ENCODE measurements at regions not wholly inside any gene's neighbourhood (a gene's known extent, or its start where the extent isn't known, plus 50 kb on each side); places are given as distances from the start of the nearest gene placed in this dataset.

- Histone ChIP-seq H4K20me1 (ENCODE audit: insufficient read depth, low read length) (no peaks in the 10 kb centered on the region), H3K9ac (ENCODE audit: low read length) (no peak overlapping the region), H2AFZ (ENCODE audit: low read depth, low read length) (no peak overlapping the region), H3K79me2 (ENCODE audit: insufficient read depth, low read length) (no peaks in the 10 kb centered on the region), H3K4me1 (ENCODE audit: insufficient read depth, low read length) (no peaks in the 10 kb centered on the region), H3K9me3 (ENCODE audit: insufficient read depth, low read depth, low read length) (no peaks in the 10 kb centered on the region), H3K36me3 (ENCODE audit: insufficient read depth, low read length) (no peaks in the 10 kb centered on the region), H3K27me3 (ENCODE audit: insufficient read depth, low read length) (no peaks in the 10 kb centered on the region), H3K4me3 (ENCODE audit: insufficient read depth, low read depth, low read length) (no peak overlapping the region), H3K4me2 (ENCODE audit: low read length) (no peak overlapping the region), H3K27ac (ENCODE audit: low read depth, low read length) (no peak overlapping the region)
- Mint-ChIP-seq H3K4me3 (ENCODE audit: unreplicated experiment) (peak overlapping the region; percentile 37), H3K27ac (ENCODE audit: unreplicated experiment) (no peak overlapping the region), H3K36me3 (ENCODE audit: low read depth, unreplicated experiment) (peaks cover 2% of the 10 kb centered on the region), H3K4me1 (ENCODE audit: low read depth, unreplicated experiment) (peaks cover 19% of the 10 kb centered on the region), H3K9me3 (ENCODE audit: unreplicated experiment) (no peaks in the 10 kb centered on the region), H3K27me3 (ENCODE audit: low read depth, unreplicated experiment) (no peaks in the 10 kb centered on the region)
- no peak for TF ChIP-seq EZH2 (IDR thresholded peaks at IDR 0.05; ENCODE audit: insufficient read depth, low read length)
- DNase-seq (ENCODE audit: low read depth): no peak
- FAIRE-seq: no peak
Observed at GRCh38 chr1:116254776-116255175, 118.3 kb upstream of the ATP1A1 start.

- Mint-ChIP-seq H3K36me3 (ENCODE audit: low read depth, unreplicated experiment) (peaks cover 2% of the 10 kb centered on the region), H3K27ac (ENCODE audit: unreplicated experiment) (no peak overlapping the region), H3K4me3 (ENCODE audit: unreplicated experiment) (no peak overlapping the region), H3K4me1 (ENCODE audit: low read depth, unreplicated experiment) (peaks cover 19% of the 10 kb centered on the region), H3K27me3 (ENCODE audit: low read depth, unreplicated experiment) (no peaks in the 10 kb centered on the region), H3K9me3 (ENCODE audit: unreplicated experiment) (no peaks in the 10 kb centered on the region)
- no peak overlapping the region for H3K27ac ChIP-seq (ENCODE audit: low read depth, low read length)
- no peaks in the 10 kb centered on the region for H3K9me3 ChIP-seq (ENCODE audit: insufficient read depth, low read depth, low read length)
- no peak for FAIRE-seq
- no peaks in the 10 kb centered on the region for H3K4me1 ChIP-seq (ENCODE audit: insufficient read depth, low read length)
- H4K20me1 ChIP-seq (ENCODE audit: insufficient read depth, low read length): no peaks in the 10 kb centered on the region
- no peaks in the 10 kb centered on the region for H3K27me3 ChIP-seq (ENCODE audit: insufficient read depth, low read length)
- TF ChIP-seq, protein P1, sequence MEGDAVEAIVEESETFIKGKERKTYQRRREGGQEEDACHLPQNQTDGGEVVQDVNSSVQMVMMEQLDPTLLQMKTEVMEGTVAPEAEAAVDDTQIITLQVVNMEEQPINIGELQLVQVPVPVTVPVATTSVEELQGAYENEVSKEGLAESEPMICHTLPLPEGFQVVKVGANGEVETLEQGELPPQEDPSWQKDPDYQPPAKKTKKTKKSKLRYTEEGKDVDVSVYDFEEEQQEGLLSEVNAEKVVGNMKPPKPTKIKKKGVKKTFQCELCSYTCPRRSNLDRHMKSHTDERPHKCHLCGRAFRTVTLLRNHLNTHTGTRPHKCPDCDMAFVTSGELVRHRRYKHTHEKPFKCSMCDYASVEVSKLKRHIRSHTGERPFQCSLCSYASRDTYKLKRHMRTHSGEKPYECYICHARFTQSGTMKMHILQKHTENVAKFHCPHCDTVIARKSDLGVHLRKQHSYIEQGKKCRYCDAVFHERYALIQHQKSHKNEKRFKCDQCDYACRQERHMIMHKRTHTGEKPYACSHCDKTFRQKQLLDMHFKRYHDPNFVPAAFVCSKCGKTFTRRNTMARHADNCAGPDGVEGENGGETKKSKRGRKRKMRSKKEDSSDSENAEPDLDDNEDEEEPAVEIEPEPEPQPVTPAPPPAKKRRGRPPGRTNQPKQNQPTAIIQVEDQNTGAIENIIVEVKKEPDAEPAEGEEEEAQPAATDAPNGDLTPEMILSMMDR (IDR thresholded peaks at IDR 0.05; ENCODE audit: insufficient read depth, low read depth, low read length): no peak
- no peak overlapping the region for H3K4me2 ChIP-seq (ENCODE audit: low read length)
- no peak overlapping the region for H3K4me3 ChIP-seq (ENCODE audit: insufficient read depth, low read depth, low read length)
- DNase-seq (ENCODE audit: low read depth): no peak
- no peaks in the 10 kb centered on the region for H3K36me3 ChIP-seq (ENCODE audit: insufficient read depth, low read length)
- H3K9ac ChIP-seq (ENCODE audit: low read length): no peak overlapping the region
- no peaks in the 10 kb centered on the region for H3K79me2 ChIP-seq (ENCODE audit: insufficient read depth, low read length)
- H2AFZ ChIP-seq (ENCODE audit: low read depth, low read length): no peak overlapping the region
Observed at GRCh38 chr1:116255486-116256285, 117.4 kb upstream of the ATP1A1 start.

DNA sequence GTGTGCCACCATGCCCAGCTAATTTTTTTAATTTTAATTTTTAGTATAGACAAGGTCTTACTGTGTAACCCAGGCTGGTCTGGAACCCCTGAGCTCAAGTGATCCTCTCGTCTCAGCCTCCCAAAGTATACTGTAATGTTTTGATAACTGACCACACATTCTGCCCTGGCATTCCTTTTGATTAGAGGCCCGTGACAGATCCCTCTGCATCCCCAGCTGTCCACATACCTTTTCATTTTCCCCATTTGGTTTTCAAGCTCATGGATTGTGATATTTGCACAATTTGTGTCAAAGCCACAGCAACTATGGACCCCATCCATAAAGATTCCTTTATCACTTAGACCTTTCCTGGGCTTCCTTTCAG lies 116.8 kb upstream of the ATP1A1 start:
- no peaks in the 10 kb centered on the region for H4K20me1 ChIP-seq (ENCODE audit: insufficient read depth, low read length)
- DNase-seq (ENCODE audit: low read depth) (no peak), FAIRE-seq (no peak)
- H3K36me3 Mint-ChIP-seq (ENCODE audit: low read depth, unreplicated experiment): peaks cover 2% of the 10 kb centered on the region
- no peaks in the 10 kb centered on the region for H3K79me2 ChIP-seq (ENCODE audit: insufficient read depth, low read length)
- TF ChIP-seq EZH2 (IDR thresholded peaks at IDR 0.05; ENCODE audit: insufficient read depth, low read length): no peak
- TF ChIP-seq, protein P1 (IDR thresholded peaks at IDR 0.05; ENCODE audit: insufficient read depth, low read depth, low read length): no peak
- peaks cover 19% of the 10 kb centered on the region for H3K4me1 Mint-ChIP-seq (ENCODE audit: low read depth, unreplicated experiment)
- no peaks in the 10 kb centered on the region for H3K9me3 ChIP-seq (ENCODE audit: insufficient read depth, low read depth, low read length)
- H3K4me2 ChIP-seq (ENCODE audit: low read length): no peak overlapping the region
- H2AFZ ChIP-seq (ENCODE audit: low read depth, low read length): no peak overlapping the region
- H3K27ac Mint-ChIP-seq (ENCODE audit: unreplicated experiment): peak overlapping the region; percentile 56
- H3K9ac ChIP-seq (ENCODE audit: low read length): no peak overlapping the region
- no peaks in the 10 kb centered on the region for H3K27me3 Mint-ChIP-seq (ENCODE audit: low read depth, unreplicated experiment)
- no peak overlapping the region for H3K27ac ChIP-seq (ENCODE audit: low read depth, low read length)
- H3K27me3 ChIP-seq (ENCODE audit: insufficient read depth, low read length): no peaks in the 10 kb centered on the region
- H3K9me3 Mint-ChIP-seq (ENCODE audit: unreplicated experiment): no peaks in the 10 kb centered on the region
- H3K36me3 ChIP-seq (ENCODE audit: insufficient read depth, low read length): no peaks in the 10 kb centered on the region
- no peaks in the 10 kb centered on the region for H3K4me1 ChIP-seq (ENCODE audit: insufficient read depth, low read length)
- no peak overlapping the region for H3K4me3 Mint-ChIP-seq (ENCODE audit: unreplicated experiment)
- no peak overlapping the region for H3K4me3 ChIP-seq (ENCODE audit: insufficient read depth, low read depth, low read length)
